ACHN (cell line): ENCODE measurements at regions not wholly inside any gene's neighbourhood (a gene's known extent, or its start where the extent isn't known, plus 50 kb on each side); places are given as distances from the start of the nearest gene placed in this dataset.
"Not testable (repeated sequence)": the region's sequence is repeated elsewhere in the genome, so short reads cannot be mapped to it uniquely, and the experiment has no call there.

Experiments used
- DNase-seq: peaks from one replicate; pipeline ENCODE4 v3.0.0-alpha.2; 2015
- in situ Hi-C: cut with HindIII; loops from 2 replicates; pipeline ENCODE4 v1.10.0; 2017; ENCODE audit warnings: low sequenced_read_pairs, low pct_ligation_motif_present, low pct_unique_long_range_greater_than_20kb

DNA sequence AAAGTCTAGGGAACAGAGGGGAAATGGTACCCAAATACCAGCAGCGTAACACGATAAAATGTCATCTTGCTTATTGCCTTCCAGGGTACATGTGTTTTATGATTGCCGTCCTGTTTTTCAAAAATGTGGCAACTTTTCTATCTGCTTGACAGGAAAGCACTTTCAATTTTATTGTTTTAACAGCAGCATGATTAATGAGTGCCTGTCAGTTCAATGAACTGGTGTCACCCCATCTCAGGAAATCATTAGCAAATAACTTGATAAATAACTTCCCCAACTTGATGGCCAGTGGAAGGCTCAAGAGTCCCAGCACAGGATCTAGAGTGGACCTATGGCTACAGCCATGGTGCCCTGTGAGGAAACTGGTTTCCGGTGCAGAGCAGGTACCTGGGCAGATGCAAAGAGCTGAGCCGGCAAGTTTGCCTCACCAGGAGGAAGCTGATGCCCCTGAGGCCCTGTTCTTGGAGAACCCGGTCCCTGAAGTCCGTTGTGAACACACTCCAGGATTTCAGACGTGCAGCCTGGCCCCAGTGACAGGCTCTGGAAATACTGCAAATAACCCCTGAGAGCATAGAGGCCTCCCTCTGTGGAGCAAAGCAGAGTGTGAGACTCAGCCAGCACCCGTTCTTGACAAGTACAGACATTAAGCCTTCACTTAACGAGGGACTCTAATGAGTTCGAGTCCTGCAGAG is 173.5 kb upstream of the SFSWAP start:
- in situ Hi-C loops, result no loop called here
- no peak for DNase-seq

DNA sequence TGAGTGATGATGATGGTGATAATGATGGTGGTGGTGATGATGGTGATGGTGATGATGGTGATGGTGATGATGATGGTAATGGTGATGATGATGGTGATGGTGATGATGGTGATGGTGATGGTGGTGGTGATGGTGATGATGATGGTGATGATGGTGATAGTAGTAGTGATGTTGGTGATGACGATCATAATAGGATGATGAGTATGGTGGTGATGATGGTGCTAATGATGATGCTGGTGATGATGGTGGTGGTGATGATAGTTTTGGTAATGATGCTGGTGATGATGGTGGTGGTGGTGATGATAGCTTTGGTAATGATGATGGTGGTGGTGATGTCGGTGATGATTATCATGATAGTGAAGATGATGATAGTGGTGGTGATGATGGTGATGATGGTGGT is 171.5 kb upstream of the SFSWAP start:
- in situ Hi-C loops, result no loop called here

DNA sequence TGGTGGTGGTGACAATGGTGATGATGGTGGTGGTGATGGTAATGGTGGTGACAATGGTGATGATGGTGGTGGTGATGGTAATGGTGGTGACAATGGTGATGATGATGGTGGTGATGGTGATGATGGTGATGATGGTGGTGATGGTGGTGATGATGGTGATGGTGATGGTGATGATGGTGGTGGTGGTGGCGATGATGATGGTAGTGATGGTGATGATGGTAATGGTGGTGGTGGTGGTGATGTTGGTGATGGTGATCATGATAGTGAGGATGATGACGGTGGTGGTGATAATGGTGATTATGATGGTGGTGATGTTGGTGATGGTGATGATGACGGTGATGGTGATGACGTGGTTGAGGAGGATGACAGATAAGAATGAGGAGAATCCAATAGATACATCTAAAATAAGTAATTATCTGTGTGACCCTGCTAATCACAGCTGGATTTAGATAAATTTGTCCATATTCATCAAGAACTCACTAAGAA is 170.7 kb upstream of the SFSWAP start:
- DNase-seq, result no peak
- in situ Hi-C loops, result no loop called here

More for the DNA sequence above, 171.5 kb upstream of the SFSWAP start:
- DNase-seq, result no peak

DNA sequence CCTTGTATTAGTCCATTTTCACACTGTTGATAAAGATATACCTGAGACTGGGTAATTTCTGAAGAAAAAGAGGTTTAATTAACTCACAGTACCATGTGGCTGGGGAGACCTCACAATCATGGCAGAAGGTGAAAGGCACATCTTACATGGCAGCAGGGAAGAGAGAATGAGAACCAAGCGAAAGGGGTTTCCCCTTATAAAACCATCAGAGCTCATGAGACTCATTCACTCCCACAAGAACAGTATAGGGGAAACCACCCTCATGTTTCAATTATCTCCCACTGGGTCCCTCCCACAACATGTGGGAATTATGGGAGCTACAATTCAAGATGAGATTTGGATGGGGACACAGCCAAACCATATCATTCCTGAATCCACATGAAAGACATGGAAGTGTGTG is 169.4 kb upstream of the SFSWAP start:
- in situ Hi-C loops, DNase-seq: not testable (repeated sequence)

DNA sequence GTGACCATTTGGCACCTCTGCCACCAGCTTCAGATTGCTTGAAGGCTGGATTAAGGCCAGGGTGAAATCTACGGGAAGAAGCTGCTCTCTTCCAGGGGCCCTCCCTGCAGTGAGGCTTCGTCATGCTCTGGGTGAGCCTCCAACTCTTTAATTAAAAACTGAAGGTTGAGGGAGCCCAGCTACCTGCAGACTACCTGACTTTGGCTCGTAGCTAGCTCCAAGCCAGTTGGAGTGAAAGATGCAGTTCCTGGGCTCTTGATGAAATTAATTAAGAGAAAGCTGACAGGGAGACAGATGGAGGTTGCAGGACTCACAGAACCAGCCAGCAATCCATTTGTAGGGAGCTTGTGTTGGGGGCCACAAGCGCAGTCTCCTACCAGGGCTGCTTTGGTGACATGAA is 168.5 kb upstream of the SFSWAP start:
- in situ Hi-C loops, result no loop called here
- no peak for DNase-seq

DNA sequence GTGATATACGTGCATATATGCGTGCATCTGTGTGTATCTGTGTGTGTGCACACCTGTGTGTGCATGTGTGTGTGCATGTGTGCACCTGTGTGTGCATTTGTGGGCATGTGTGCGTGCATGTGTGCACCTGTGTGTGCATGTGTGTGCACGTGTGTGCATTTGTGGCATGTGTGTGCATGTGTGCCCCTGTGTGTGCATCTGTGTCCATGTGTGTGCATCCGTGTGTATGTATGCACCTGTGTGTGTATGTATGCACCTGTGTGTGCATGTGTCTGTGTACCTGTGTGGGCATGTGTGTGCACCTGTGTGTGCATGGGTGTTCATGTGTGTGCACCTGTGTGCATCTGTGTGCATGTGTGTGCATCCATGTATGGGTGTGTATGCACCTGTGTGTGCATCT is 167.8 kb upstream of the SFSWAP start:
- in situ Hi-C loops, result no loop called here
- no peak for DNase-seq

DNA sequence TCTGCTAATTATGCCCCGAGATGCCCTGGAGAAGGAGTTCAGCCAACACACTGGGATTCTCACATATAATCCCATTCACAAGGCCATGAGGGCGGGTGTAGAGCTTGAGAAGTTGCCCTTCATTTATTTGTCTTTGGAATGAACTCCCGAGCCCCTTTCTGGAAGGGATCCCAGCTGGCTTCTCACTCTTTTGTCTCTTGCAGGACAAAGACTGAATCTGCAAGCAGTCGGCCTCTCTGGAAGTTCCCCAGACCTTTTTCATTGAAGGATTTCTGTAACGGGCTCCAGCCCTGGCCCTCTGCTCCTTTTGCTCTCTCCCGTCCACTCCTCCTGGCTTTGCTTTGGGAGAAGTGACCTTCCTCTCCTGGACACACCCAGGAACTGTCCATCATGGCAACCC is 163.3 kb upstream of the SFSWAP start:
- in situ Hi-C loops, result no loop called here
- DNase-seq, result no peak

DNA sequence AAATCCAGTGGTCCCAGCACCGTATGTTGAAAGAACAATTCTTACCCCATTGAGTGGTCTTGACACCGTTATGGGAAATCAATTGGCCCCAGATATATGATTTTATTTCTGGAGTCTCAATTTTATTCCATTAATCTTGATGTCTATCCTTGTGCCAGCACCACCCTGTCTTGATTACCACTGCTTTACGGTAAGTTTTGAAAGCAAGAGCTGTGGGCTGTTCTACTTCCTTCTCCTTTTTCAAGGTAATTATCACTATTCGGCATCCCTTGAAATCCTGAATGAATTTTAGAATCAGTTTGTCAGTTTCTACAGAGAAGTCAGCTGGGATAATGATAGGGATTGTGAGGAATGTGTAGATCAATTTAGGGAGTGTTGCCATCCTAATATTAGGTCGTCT is 160.8 kb upstream of the SFSWAP start:
- DNase-seq, result no peak

DNA sequence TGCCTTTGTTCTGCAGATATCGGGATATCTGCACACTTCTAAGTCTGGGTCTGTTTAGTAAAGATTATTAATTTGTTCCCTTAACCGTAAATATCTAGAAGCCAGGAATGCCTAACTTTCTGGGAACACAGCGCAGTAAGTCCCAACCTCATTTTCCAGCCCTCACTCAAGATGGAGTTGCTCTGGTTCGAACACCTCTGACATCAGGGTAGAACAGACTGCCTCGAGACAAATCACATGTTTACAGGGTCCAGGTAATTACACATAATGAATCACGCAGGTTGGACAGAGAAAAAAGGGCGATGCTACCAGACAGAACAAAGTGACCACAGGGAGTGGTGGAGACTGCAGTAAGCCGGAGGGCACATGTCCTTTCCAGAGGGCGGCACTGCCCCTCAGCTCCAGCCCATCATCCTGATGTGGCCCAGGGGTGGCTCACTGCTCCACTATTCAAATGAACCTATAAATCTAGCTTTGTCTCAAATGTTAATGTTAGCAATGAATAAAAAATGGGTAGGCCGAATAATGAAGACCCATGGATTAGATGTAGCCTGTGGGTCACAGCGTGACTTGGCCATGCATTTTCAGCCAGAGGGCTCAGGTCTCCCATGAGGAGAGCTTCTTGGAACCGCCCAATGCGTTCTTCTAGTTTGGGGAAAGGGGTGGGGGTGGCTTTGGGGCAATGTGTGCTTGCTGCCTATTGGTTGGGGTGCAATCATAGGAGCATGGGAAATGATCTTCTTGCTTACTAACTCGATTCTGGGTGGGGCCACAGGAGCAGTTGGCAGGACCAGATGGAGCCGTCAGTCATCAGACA is 159.0 kb upstream of the SFSWAP start:
- DNase-seq, result no peak
- in situ Hi-C loops, result no loop called here

More for the DNA sequence above, 160.8 kb upstream of the SFSWAP start:
- in situ Hi-C loops, result no loop called here

DNA sequence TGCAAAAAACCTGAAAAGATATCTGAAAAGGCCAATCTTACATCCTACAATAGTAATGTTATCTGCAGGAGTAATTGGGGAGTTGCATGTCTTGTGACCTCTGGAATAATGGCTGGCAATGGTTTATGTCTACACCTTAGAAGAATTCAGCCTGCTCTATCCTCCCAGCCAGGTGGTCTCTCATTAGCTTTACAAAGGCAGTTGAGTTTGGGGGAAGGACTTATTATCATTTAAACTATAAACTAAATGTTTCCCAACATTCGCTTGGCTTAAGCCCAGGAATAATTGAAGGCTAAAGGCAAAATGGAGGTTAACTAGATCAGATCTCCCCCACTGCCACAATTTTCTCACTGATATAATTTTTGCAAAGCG is 158.4 kb upstream of the SFSWAP start:
- in situ Hi-C loops, result no loop called here
- DNase-seq, result no peak

DNA sequence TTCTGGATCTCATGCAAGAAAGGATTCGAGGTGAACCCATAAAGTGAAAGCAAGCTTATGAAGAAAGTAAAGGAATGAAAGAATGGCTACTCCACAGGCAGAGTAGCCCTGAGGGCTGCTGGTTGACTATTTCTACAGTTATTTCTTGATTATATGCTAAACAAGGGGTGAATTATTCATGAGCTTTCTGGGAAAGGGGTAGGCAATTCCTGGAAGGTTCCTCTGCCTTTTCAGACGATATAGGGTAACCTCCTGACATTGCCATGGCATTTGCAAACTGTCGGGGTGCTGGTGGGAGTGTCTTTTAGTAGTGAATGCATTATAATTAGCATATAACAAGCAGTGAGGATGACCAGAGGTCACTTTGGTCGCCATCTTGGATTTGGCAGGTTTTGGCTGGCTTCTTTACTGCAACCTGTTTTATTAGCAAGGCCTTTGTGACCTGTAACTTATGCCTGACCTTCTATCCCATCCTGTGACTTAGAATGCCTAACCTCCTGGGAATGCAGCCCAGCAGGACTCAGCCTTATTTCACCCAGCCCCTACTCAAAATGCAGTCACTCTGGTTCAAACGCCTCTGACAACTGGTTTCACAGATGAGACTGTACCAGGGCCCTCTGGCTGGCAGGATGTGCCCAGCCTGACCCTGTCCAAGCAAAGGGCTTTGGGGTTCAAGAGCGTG is 157.7 kb upstream of the SFSWAP start:
- no peak for DNase-seq
- in situ Hi-C loops, result no loop called here

DNA sequence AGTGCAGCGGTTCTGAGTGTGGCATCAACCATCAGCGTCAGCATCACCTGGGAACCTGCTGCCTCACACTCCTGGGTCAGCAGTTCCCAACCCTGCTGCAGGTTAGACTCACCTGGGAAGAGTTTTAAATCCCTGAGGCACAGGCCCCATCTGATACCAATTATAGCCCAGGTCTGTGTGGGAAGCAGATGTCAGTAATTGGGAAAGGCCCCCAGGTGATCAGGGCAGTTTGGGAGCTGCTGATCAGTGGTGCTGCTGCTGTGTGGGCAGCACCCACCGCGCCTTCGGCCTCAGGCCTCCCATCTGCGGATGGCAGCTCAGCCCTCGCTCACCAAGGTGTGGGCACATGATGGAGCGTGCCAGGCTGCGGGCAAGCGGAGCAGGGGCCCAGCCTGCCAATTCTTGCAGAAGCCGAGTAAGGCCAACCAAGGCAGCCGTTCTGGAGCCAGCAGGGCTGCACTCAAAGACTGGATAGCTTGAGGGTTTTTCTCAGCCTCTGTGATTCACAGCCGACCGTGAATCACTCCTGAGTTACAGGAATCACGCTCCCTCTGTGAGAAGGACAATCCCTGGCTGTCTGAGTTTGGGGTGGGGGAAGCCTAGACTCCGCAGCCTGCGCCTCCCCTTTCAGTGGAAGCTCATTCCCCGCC is 155.6 kb upstream of the SFSWAP start:
- in situ Hi-C loops, result no loop called here

DNA sequence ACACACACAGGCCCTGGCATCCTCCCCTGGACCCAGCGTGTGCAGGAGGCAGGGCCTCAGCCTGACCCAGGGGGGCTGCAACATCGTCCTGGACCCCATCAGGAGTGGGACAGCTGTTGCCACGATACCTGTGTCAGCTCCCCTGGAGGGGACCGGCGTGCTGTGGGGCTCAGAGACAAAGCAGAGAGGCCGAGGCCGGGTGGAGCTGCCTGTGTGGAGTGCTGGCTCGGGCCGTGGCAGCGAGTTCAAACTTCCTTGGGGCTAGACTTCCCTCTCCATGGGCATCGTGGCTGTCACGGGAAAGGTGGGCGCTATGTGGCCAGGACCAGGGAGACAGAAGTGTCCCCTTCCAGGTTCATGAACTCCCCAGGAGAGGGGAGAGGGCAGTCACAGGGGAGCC is 155.0 kb upstream of the SFSWAP start:
- in situ Hi-C loops, result no loop called here
- no peak for DNase-seq

More for the DNA sequence above, 155.6 kb upstream of the SFSWAP start:
- no peak for DNase-seq

DNA sequence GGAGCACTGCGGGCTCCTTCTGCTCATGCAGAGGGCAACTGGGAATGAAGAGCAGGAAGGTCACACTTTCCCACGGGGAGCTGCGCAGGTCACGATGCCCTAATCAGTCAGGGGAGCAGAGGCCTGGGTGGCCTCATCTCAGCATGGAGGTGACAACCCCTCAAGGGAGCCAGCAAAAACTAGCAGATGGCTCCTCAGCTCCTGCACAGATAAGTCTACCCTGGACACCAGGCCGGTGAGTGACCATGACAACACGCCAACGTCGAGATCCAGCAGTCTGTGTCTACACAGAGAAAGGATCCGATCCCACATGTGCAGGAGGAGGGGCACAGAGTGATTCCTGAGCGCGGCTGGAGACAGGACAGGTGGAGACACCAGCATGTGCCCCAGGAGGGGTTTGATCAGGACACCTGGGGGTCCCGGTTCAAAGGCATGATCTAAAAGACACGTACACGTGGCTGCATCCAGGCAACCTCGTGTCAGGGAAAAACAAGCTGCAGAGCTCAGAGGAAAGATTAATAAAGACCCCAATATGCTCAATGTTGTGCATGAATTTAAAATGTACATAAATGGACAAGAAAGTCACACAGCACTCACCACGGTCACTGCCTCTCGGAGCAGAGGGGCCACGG is 153.7 kb upstream of the SFSWAP start:
- in situ Hi-C loops, result no loop called here
- no peak for DNase-seq

DNA sequence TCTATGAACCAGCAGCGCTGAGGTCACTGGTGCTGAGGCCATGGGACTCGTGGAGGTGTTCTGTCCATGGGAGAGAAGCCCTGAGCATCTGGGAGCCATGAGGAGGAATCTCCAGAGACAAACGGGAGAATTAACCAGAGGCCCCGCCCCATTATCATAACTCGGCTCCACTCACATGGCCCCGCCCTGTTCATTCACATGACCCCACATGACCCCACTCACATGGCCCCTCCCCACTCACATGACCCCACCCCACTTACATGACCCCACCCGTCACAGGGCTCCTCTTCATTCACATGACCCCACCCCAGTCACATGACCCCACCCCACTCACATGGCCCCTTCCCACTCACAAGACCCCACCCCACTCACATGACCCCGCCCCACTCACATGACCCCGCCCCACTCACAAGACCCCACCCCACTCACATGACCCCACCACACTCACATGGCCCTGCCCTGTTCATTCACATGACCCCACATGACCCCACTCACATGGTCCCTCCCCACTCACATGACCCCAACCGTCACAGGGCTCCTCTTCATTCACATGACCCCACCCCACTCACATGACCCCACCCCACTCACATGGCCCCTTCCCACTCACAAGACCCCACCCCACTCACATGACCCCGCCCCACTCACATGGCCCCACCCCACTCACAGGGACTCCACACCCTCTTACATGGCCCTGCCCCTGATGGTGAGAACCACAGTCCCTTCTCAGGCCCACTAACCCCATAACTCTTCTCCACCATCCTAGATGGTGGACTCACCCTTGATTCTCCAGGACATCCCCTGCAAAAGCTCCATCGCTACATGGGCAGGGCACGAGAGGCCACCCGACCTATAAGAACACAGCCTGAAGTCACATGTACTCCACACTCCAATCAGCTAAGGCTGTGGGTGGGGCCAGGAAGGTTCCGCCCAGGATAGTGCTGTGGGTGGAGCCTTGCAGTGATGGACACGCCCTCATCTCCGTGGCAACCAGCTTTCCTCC is 151.1 kb upstream of the SFSWAP start:
- no peak for DNase-seq
- in situ Hi-C loops, result no loop called here

DNA sequence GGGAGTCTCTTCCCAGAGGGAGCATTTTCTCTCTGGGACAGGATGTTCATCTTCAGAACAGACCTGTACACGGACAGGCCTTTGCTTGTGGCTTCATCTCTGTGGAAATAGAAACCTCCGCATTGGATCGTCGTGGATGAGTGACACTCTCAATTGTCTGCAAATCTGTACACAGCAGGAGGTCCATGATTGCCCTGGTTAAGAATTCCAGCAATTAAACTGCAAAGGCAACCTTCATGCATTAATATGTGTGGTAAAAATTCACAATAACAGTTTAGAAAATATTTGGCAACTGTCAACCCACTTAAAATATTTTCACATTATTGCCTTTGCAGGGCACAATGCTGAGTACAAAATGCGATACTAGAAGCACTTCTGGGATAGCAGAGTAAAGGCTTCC is 149.8 kb upstream of the SFSWAP start:
- in situ Hi-C loops, result no loop called here
- DNase-seq, result no peak

DNA sequence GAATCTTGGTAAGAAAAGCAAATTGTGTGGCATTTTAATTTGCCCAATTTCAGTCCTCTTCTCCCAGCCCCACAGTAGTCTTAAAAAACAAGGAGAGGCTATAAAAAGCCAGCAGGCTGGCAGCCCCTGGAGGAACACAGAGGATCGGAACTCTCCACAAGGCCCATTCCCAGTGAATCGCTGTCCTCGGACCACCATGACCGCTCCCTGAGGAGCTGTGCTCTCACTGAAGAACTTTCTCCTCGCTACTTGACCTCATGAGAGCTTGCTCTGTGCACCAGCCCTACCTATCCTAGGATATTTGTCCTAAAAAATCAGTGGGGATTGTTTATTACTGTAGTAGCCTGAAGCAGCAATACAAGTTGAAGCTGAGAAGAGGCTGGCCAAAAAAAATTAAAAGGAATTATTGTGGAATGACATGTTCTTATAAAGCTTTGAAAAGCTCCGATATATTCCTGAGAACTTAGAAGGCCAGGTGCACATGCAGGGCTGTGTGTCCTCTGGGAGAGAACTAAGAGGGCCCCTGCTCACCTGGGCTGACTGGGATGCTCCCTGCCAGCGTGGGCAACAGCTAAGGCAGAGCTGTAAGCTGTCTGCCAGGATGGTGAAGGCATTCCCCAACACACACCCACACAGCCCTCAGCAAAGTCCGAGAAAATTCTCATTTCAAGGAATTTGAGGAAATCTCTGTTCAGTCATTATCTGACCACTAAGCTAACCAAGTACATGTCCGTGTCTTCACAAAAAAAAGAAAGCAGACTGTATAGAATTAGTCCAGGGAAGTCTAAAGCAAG is 148.8 kb upstream of the SFSWAP start:
- no peak for DNase-seq
- in situ Hi-C loops, result no loop called here
